ENCODE measurements at regions not wholly inside any gene's neighbourhood (a gene's known extent, or its start where the extent isn't known, plus 50 kb on each side); places are given as distances from the start of the nearest gene placed in this dataset.

DNA sequence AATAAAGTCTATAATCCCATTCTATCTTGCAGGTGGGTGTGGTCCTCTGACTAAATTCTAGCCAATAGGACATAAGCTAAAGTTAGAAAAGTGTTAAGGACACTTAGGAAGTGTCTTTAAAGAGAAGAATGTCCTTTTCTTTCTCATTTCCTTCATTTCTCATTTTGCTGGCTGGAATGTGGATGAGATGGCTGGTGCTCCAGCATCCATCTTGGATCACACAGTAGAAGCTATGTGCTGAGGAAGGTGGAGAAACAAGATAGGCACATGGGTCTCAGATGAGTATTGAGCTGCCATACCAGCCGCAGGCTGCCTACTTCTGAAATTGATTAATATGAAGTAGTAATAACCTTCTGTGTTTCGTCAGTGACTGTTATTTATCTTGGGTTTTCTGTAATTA lies 289.0 kb downstream of the LRFN2 start:
- no peak overlapping the region for H3K4me3 ChIP-seq (ENCODE audit: low read depth in 1 of 2, low read length in 1 of 2)
- TF ChIP-seq, protein P1, sequence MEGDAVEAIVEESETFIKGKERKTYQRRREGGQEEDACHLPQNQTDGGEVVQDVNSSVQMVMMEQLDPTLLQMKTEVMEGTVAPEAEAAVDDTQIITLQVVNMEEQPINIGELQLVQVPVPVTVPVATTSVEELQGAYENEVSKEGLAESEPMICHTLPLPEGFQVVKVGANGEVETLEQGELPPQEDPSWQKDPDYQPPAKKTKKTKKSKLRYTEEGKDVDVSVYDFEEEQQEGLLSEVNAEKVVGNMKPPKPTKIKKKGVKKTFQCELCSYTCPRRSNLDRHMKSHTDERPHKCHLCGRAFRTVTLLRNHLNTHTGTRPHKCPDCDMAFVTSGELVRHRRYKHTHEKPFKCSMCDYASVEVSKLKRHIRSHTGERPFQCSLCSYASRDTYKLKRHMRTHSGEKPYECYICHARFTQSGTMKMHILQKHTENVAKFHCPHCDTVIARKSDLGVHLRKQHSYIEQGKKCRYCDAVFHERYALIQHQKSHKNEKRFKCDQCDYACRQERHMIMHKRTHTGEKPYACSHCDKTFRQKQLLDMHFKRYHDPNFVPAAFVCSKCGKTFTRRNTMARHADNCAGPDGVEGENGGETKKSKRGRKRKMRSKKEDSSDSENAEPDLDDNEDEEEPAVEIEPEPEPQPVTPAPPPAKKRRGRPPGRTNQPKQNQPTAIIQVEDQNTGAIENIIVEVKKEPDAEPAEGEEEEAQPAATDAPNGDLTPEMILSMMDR (IDR thresholded peaks at IDR 0.05), result no peak
- H3K36me3 ChIP-seq, result no peaks in the 10 kb centered on the region
- no peaks in the 10 kb centered on the region for H3K4me1 ChIP-seq (ENCODE audit: control insufficient read depth in 1 of 2, insufficient read depth in 1 of 2, low read depth in 1 of 2, low read length in 1 of 2)
- H3K9me3 ChIP-seq, result no peaks in the 10 kb centered on the region
- H3K27ac ChIP-seq, result no peak overlapping the region
- H3K27me3 ChIP-seq, result no peaks in the 10 kb centered on the region

DNA sequence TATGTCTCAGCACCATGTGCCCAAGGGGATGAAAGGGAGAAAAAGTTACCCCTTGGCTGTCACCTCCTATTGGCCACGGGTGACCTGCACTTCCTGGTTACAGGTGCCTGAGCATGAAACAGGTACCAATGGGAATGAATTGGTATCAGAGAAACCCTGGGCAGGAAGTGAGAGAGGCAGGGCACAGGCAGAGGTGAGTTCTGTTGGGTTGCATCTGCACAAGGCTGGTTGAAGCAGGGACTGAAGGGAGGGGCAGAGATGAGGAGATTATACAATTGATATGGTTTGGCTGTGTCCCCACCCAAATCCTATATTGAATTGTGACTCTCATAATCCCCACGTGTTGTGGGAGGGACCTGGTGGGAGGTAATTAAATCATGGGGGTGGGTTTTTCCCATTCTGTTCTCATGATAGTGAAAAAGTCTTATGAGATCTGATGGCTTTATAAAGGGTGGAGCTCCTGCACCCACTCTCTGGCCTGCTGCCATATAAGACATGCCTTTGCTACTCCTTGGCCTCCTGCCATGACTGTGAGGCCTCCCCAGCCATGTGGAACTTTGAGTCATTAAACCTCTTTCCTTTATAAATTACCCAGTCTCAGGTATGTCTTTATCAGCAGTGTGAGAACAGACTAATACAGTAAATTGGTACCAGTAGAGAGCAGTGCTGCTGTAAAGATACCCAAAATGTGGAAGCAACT lies 291.8 kb downstream of the LRFN2 start:
- Histone ChIP-seq H3K27me3 (no peaks in the 10 kb centered on the region), H3K36me3 (no peaks in the 10 kb centered on the region)
- TF ChIP-seq, protein P1 (IDR thresholded peaks at IDR 0.05), result no peak

DNA sequence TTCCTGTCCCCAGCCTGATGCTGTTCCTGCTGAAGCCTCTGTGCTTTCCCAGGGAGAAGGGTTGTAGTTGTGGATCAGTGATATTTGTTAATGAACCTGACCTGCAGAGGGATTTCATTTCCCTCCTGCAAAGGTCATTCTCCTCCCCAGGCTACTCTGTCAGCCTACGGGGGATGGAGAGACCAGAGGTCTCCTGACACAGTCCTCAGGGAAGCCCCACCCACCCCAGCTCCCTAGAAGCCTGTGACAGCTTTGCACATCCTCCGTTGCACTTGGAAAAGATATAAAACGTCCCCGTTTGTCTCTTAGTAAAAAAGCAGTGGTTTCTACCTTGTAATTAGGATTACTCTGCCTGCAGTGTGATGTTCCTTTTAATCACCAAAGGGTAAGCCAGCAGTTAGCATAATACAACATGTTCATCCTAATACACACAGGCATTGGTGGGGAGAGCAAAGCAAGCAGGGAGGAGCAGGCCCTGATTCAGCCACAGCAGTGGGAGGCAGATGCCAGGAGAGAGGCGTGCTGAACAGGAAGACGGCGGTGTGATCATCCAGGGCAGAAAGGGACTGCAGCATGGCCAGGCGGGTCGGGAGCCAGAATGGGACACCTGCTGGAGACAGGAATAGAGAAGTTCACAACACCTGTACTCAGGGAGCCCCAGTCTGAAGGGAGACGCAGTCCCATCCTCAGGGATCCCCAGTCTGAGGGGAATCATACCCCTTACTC lies 293.5 kb downstream of the LRFN2 start:
- H3K4me1 ChIP-seq (ENCODE audit: control insufficient read depth in 1 of 2, insufficient read depth in 1 of 2, low read depth in 1 of 2, low read length in 1 of 2), result no peaks in the 10 kb centered on the region
- no peak overlapping the region for H3K27ac ChIP-seq
- H3K36me3 ChIP-seq, result no peaks in the 10 kb centered on the region
- no peaks in the 10 kb centered on the region for H3K27me3 ChIP-seq
- TF ChIP-seq, protein P1 (IDR thresholded peaks at IDR 0.05), result no peak
- H3K9me3 ChIP-seq, result no peaks in the 10 kb centered on the region
- no peak overlapping the region for H3K4me3 ChIP-seq (ENCODE audit: low read depth in 1 of 2, low read length in 1 of 2)

More for the DNA sequence above, 291.8 kb downstream of the LRFN2 start:
- Histone ChIP-seq H3K4me3 (ENCODE audit: low read depth in 1 of 2, low read length in 1 of 2) (no peak overlapping the region), H3K27ac (no peak overlapping the region), H3K4me1 (ENCODE audit: control insufficient read depth in 1 of 2, insufficient read depth in 1 of 2, low read depth in 1 of 2, low read length in 1 of 2) (no peaks in the 10 kb centered on the region), H3K9me3 (no peaks in the 10 kb centered on the region)

DNA sequence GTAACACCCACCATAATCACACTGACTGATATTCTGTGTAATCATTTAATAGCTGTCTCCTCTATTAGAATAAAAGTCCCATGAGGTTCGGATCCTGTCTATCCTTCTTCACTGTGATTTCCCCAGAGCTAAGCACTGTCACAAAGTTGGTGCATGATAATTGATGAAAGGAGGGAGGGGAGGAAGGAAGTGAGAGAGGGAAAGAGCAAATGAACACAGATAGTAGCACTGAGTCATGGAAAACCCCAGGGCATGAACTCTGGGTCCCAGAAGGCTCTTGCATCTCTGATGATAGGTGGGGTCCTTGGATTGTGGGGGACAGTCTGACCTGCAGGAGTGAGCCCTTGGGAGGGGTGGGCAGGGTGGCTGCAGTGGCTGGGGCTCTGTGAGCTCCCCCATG lies 294.1 kb downstream of the LRFN2 start:
- H3K27ac ChIP-seq, result no peak overlapping the region
- no peaks in the 10 kb centered on the region for H3K9me3 ChIP-seq
- H3K4me1 ChIP-seq (ENCODE audit: control insufficient read depth in 1 of 2, insufficient read depth in 1 of 2, low read depth in 1 of 2, low read length in 1 of 2), result no peaks in the 10 kb centered on the region
- peaks cover under 1% of the 10 kb centered on the region for H3K27me3 ChIP-seq
- TF ChIP-seq, protein P1 (IDR thresholded peaks at IDR 0.05), result no peak
- no peak overlapping the region for H3K4me3 ChIP-seq (ENCODE audit: low read depth in 1 of 2, low read length in 1 of 2)
- no peaks in the 10 kb centered on the region for H3K36me3 ChIP-seq

DNA sequence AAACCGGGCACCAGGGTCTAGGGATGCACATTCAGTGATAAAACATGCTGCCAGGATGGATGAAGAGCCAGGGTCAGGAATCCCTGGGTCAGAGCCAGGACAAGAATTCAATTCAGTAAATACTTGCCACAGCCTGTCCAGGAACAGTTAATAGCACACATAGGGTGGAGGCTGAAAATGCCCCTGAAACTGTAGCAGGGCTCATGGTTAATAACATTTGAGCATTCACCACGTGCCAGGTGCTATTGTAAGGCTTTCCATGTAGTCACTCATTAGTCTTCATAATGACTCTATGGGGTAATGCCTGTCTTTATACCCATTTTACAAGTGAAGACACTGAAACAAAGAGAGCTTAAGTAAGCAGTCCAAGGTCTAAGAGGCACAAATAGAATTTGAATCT lies 296.3 kb downstream of the LRFN2 start:
- peaks cover 22% of the 10 kb centered on the region for H3K27me3 ChIP-seq
- H3K4me3 ChIP-seq (ENCODE audit: low read depth in 1 of 2, low read length in 1 of 2), result no peak overlapping the region
- H3K36me3 ChIP-seq, result no peaks in the 10 kb centered on the region
- no peaks in the 10 kb centered on the region for H3K9me3 ChIP-seq
- TF ChIP-seq, protein P1 (IDR thresholded peaks at IDR 0.05), result no peak
- no peak overlapping the region for H3K27ac ChIP-seq
- H3K4me1 ChIP-seq (ENCODE audit: control insufficient read depth in 1 of 2, insufficient read depth in 1 of 2, low read depth in 1 of 2, low read length in 1 of 2), result no peaks in the 10 kb centered on the region

Data from neutrophil (primary cell).